ENCODE measurements at regions not wholly inside any gene's neighbourhood (a gene's known extent, or its start where the extent isn't known, plus 50 kb on each side); places are given as distances from the start of the nearest gene placed in this dataset.

DNA sequence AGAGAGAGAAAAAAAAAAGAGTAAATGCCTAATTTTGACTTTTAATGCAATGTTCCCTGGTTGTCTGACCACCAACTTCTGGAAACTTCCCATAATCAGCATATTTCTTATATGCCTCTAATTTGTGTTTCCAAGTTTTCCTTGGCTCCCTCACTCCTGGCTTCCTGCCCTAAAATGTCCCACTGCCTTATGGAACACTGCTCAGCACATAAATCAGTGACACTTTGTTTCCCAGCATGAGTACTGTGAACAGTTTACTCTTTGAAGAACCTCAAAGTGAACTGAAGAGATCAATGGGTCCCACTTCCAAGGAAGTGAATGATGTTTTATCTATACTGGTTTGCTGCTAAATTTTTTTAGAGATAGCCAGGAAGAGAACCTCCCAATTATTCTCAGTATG lies 271.3 kb upstream of the PRMT6 start:
- TF ChIP-seq, protein P1, sequence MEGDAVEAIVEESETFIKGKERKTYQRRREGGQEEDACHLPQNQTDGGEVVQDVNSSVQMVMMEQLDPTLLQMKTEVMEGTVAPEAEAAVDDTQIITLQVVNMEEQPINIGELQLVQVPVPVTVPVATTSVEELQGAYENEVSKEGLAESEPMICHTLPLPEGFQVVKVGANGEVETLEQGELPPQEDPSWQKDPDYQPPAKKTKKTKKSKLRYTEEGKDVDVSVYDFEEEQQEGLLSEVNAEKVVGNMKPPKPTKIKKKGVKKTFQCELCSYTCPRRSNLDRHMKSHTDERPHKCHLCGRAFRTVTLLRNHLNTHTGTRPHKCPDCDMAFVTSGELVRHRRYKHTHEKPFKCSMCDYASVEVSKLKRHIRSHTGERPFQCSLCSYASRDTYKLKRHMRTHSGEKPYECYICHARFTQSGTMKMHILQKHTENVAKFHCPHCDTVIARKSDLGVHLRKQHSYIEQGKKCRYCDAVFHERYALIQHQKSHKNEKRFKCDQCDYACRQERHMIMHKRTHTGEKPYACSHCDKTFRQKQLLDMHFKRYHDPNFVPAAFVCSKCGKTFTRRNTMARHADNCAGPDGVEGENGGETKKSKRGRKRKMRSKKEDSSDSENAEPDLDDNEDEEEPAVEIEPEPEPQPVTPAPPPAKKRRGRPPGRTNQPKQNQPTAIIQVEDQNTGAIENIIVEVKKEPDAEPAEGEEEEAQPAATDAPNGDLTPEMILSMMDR (IDR thresholded peaks at IDR 0.05): no peak
- no peak for TF ChIP-seq POLR2A (IDR thresholded peaks at IDR 0.05)

Measured in testis (tissue), 2 donors.